Keratinocyte (primary cell): ENCODE measurements at regions not wholly inside any gene's neighbourhood (a gene's known extent, or its start where the extent isn't known, plus 50 kb on each side); places are given as distances from the start of the nearest gene placed in this dataset.

Experiments used
- EZH2 ChIP-seq: IDR thresholded peaks from one replicate; pipeline ENCODE4 v1.6.1; 2012; ENCODE audit warnings: inconsistent platforms, mild to moderate bottlenecking, low read length, moderate library complexity
- TF ChIP-seq, protein P1 (sequence below), 3 experiments: IDR thresholded peaks in 1 of 3; conservative IDR thresholded peaks in 1 of 3; optimal IDR thresholded peaks in 1 of 3; 2 replicates in 2 of 3; 3 replicates in 1 of 3; pipeline versions ENCODE3 to v1.5.1; 2011; ENCODE audit warnings: low read length in 3 of 3, mild to moderate bottlenecking in 3 of 3, moderate library complexity in 2 of 3, control low read depth in 1 of 3, inconsistent platforms in 1 of 3; ENCODE audit not compliant: insufficient read depth in 2 of 3; ENCODE audit errors: extremely low read depth in 1 of 3

GRCh38 chr7:68148440-68148839 lies 1151.8 kb downstream of the TYW1 start:
- TF ChIP-seq, protein P1, sequence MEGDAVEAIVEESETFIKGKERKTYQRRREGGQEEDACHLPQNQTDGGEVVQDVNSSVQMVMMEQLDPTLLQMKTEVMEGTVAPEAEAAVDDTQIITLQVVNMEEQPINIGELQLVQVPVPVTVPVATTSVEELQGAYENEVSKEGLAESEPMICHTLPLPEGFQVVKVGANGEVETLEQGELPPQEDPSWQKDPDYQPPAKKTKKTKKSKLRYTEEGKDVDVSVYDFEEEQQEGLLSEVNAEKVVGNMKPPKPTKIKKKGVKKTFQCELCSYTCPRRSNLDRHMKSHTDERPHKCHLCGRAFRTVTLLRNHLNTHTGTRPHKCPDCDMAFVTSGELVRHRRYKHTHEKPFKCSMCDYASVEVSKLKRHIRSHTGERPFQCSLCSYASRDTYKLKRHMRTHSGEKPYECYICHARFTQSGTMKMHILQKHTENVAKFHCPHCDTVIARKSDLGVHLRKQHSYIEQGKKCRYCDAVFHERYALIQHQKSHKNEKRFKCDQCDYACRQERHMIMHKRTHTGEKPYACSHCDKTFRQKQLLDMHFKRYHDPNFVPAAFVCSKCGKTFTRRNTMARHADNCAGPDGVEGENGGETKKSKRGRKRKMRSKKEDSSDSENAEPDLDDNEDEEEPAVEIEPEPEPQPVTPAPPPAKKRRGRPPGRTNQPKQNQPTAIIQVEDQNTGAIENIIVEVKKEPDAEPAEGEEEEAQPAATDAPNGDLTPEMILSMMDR (optimal IDR thresholded peaks at IDR 0.05 in 1 of 3, IDR thresholded peaks at IDR 0.05 in 1 of 3, conservative IDR thresholded peaks at IDR 0.05 in 1 of 3; ENCODE audit: extremely low read depth in 1 of 3, insufficient read depth in 2 of 3, low read length in 3 of 3) = no peak
- no peak for TF ChIP-seq EZH2
